Right lobe of liver (tissue), 6 donors: ENCODE measurements at regions not wholly inside any gene's neighbourhood (a gene's known extent, or its start where the extent isn't known, plus 50 kb on each side); places are given as distances from the start of the nearest gene placed in this dataset.
"Not testable (repeated sequence)": the region's sequence is repeated elsewhere in the genome, so short reads cannot be mapped to it uniquely, and the experiment has no call there.

Experiments
- ATAC-seq, 4 donors: fragments of 200-7000 bp; cut with Tn5 transposase; one replicate each; pipeline ENCODE4 v1.9.1; 2020; ENCODE audit warnings: mild to moderate bottlenecking in 4 of 4, moderate library complexity in 4 of 4
- DNase-seq, 3 donors: peaks; one replicate each; pipeline ENCODE4 v3.0.0-alpha.2; 2020
- H3K27ac ChIP-seq, 3 donors: fragments of 200-600 bp; one replicate each; pipeline ENCODE4 v1.8.0; 2022
- H3K27me3 ChIP-seq, 2 donors: fragments of 200-600 bp; one replicate each; pipeline ENCODE4 v1.8.0; 2022
- H3K36me3 ChIP-seq, 4 donors: fragments of 200-600 bp; sonication (generic) in 1 of 4; one replicate each; pipeline versions ENCODE4 v1.5.1 to v1.8.0; 2017 to 2022; ENCODE audit warnings: control low read depth in 1 of 4
- H3K4me1 ChIP-seq, 4 donors: fragments of 200-600 bp; sonication (generic) in 1 of 4; one replicate each; pipeline versions ENCODE4 v1.5.1 to v1.8.0; 2017 to 2022; ENCODE audit warnings: control low read depth in 1 of 4
- H3K4me3 ChIP-seq, 3 donors: fragments of 200-600 bp; one replicate each; pipeline ENCODE4 v1.8.0; 2022
- H3K9me3 ChIP-seq, 4 donors: fragments of 200-600 bp; sonication (generic) in 1 of 4; one replicate each; pipeline versions ENCODE4 v1.5.1 to v1.8.0; 2017 to 2022; ENCODE audit warnings: control low read depth in 1 of 4
- CTCF ChIP-seq, 4 donors: fragments of 200-600 bp in 3 of 4; fragments of 450-650 bp in 1 of 4; IDR thresholded peaks; one replicate each; pipeline versions ENCODE4 v1.5.1 to v1.8.0; 2016 to 2022; ENCODE audit warnings: antibody characterized with exemption in 4 of 4, mild to moderate bottlenecking in 2 of 4
- POLR2A ChIP-seq: fragments of 450-650 bp; IDR thresholded peaks from one replicate; pipeline ENCODE4 v1.6.1; 2017; ENCODE audit warnings: antibody characterized with exemption, mild to moderate bottlenecking
- WGBS: methylation state at CpG from one replicate; pipeline ENCODE4 v1.1.6; 2018; ENCODE audit warnings: low coverage, low lambda C conversion rate; ENCODE audit not compliant: insufficient coverage; ENCODE audit errors: missing lambda C conversion rate; 5-methylcytosine and 5-hydroxymethylcytosine counted together
- intact Hi-C, 2 donors: fragments of 100-400 bp; cut with DNase I; formaldehyde crosslinking; loops; one replicate each; pipeline versions ENCODE4 v1.11.2 to v1.14.1; 2022
- donor health status: DM: no; HTN: yes; CAD: no.
- donor health status: DM: no; HTN: no; CAD: no.
- donor health status: DM: no; HTN: no; CAD: no.
- donor health status: DM: no; HTN: yes; CAD: no.
- donor health status: DM: no; HTN: yes; CAD: no.

- DNase-seq (no peak), ATAC-seq (no peak)
- 76% methylated on average over 3 of the region's 4 CpGs for WGBS
- Histone ChIP-seq H3K36me3 (no peaks in the 10 kb centered on the region), H3K9me3 (no peaks in the 10 kb centered on the region), H3K27me3 (no peaks in the 10 kb centered on the region), H3K4me3 (no peak overlapping the region), H3K27ac (no peak overlapping the region), H3K4me1 (no peaks in the 10 kb centered on the region)
- TF ChIP-seq CTCF (IDR thresholded peaks at IDR 0.05): no peak
- TF ChIP-seq POLR2A: no peak
- intact Hi-C loops: no loop called here
Observed at GRCh38 chr7:65287023-65287422, 86.6 kb upstream of the ZNF92 start.

- no peaks in the 10 kb centered on the region for H3K9me3 ChIP-seq
- H3K4me1 ChIP-seq: no peaks in the 10 kb centered on the region
- no peak for ATAC-seq
- no peak for TF ChIP-seq POLR2A
- no peak for TF ChIP-seq CTCF (IDR thresholded peaks at IDR 0.05)
- DNase-seq: no peak
- no peaks in the 10 kb centered on the region for H3K36me3 ChIP-seq
- no peak overlapping the region for H3K27ac ChIP-seq
- intact Hi-C loops: no loop called here
- H3K4me3 ChIP-seq: no peak overlapping the region
- no peaks in the 10 kb centered on the region for H3K27me3 ChIP-seq
- WGBS: 77% methylated on average over 3 of the region's 3 CpGs
Observed at GRCh38 chr7:65285906-65286864, 87.5 kb upstream of the ZNF92 start.

DNA sequence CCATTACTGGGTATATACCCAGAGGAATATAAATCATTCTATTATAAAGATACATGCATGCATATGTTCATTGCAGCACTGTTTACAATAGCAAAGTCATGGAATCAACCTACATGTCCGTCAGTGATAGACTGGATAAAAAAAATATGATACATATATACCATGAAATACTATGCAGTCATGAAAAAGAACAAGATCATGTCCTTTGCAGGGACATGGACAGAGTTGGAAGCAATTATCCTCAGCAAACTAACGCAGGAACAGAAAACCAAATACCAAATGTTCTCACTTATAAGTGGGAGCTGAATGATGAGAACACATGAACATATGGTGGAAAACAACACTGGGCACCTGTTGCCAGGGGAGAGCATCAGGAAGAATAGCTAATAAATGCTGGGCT is 88.4 kb upstream of the ZNF92 start:
- DNase-seq, H3K27me3 ChIP-seq, H3K9me3 ChIP-seq, H3K4me1 ChIP-seq, H3K36me3 ChIP-seq, H3K4me3 ChIP-seq, intact Hi-C loops, ATAC-seq, H3K27ac ChIP-seq: not testable (repeated sequence)
- WGBS: 94% methylated on average over 2 of the region's 2 CpGs

DNA sequence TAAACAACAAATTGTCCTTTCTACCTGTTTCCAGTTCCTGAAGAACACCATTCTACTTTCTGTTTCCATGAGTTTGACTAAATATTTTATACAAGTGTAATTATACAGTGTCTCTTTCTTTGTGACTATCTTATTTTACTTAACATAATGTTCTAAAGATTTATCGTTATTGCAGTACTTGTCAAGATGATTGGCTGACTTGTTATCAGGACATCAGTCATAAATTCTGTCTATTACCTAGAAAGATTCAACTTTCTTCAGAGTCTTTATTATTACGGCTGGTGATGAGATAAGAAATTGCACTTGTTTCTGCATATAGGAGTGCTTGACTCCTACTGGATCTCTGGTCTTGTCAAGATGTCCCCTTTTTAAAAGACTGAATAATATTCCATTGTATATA is 93.9 kb upstream of the ZNF92 start:
- H3K4me1 ChIP-seq: no peaks in the 10 kb centered on the region
- 81% methylated on average over 2 of the region's 2 CpGs for WGBS
- intact Hi-C loops: no loop called here
- H3K36me3 ChIP-seq: no peaks in the 10 kb centered on the region
- TF ChIP-seq POLR2A: no peak
- no peak for TF ChIP-seq CTCF (IDR thresholded peaks at IDR 0.05)
- no peaks in the 10 kb centered on the region for H3K27me3 ChIP-seq
- DNase-seq (no peak), ATAC-seq (no peak)
- no peak overlapping the region for H3K4me3 ChIP-seq
- no peak overlapping the region for H3K27ac ChIP-seq
- no peaks in the 10 kb centered on the region for H3K9me3 ChIP-seq

DNA sequence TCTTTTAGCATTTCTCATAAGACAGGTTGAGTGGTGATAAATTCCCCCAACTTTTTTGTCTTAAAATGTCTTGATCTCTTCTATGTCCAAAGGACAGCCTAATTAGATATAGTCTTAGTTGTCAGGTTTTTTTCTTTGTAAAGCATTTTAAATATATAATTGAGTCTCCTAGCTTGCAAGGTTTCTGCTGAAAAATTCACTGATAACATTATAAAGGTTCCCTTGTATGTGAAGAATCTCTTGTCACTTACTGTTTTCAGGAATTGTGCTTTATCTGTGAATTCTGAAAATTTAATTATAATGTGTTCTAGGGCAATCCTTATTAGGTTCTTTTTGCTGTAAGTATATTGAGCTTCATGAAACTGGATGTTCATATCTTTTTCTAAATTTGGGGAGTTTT is 96.8 kb upstream of the ZNF92 start:
- ATAC-seq (no peak), DNase-seq (no peak)
- intact Hi-C loops: no loop called here
- H3K4me1 ChIP-seq: no peaks in the 10 kb centered on the region
- H3K36me3 ChIP-seq: no peaks in the 10 kb centered on the region
- H3K27ac ChIP-seq: no peak overlapping the region
- no peak for TF ChIP-seq POLR2A
- TF ChIP-seq CTCF (IDR thresholded peaks at IDR 0.05): no peak
- H3K27me3 ChIP-seq: no peaks in the 10 kb centered on the region
- no peaks in the 10 kb centered on the region for H3K9me3 ChIP-seq
- H3K4me3 ChIP-seq: no peak overlapping the region

GRCh38 chr7:65271502-65271901 is 102.2 kb upstream of the ZNF92 start:
- WGBS: 92% methylated on average over 2 of the region's 2 CpGs
- ATAC-seq, intact Hi-C loops, H3K36me3 ChIP-seq, H3K4me3 ChIP-seq, H3K27ac ChIP-seq, H3K4me1 ChIP-seq, DNase-seq, H3K27me3 ChIP-seq, H3K9me3 ChIP-seq: not testable (repeated sequence)
